DND-41 (cell line): ENCODE measurements at regions not wholly inside any gene's neighbourhood (a gene's known extent, or its start where the extent isn't known, plus 50 kb on each side); places are given as distances from the start of the nearest gene placed in this dataset.

ENCODE experiments used
- CTCF ChIP-seq: IDR thresholded peaks from 2 replicates; pipeline ENCODE4 v1.5.1; 2012; ENCODE audit warnings: borderline replicate concordance, low read length, moderate library complexity, mild to moderate bottlenecking; ENCODE audit not compliant: poor library complexity, severe bottlenecking; ENCODE audit errors: extremely low read depth
- EZH2 ChIP-seq: IDR thresholded peaks from 3 replicates; pipeline ENCODE4 v1.6.1; 2012; ENCODE audit warnings: borderline replicate concordance, low read depth, mild to moderate bottlenecking, moderate library complexity, low read length, inconsistent platforms; ENCODE audit not compliant: severe bottlenecking

- TF ChIP-seq CTCF: no peak
- no peak for TF ChIP-seq EZH2
Observed at GRCh38 chr16:54519161-54519695, 232.6 kb upstream of the IRX3 start.
